GM23248 (cell line): ENCODE measurements at regions not wholly inside any gene's neighbourhood (a gene's known extent, or its start where the extent isn't known, plus 50 kb on each side); places are given as distances from the start of the nearest gene placed in this dataset.

Source experiments
- EZH2 ChIP-seq: fragments of 200-600 bp; sonication (generic); IDR thresholded peaks from 2 replicates; pipeline ENCODE4 v1.6.1; 2018; ENCODE audit warnings: antibody characterized with exemption, mild to moderate bottlenecking; ENCODE audit not compliant: insufficient read depth, poor library complexity, severe bottlenecking
- EZH2phosphoT487 ChIP-seq: fragments of 200-600 bp; sonication (generic); IDR thresholded peaks from 2 replicates; pipeline ENCODE4 v1.6.1; 2018; ENCODE audit warnings: antibody characterized with exemption, moderate library complexity, mild to moderate bottlenecking, low read depth; ENCODE audit not compliant: insufficient read depth

DNA sequence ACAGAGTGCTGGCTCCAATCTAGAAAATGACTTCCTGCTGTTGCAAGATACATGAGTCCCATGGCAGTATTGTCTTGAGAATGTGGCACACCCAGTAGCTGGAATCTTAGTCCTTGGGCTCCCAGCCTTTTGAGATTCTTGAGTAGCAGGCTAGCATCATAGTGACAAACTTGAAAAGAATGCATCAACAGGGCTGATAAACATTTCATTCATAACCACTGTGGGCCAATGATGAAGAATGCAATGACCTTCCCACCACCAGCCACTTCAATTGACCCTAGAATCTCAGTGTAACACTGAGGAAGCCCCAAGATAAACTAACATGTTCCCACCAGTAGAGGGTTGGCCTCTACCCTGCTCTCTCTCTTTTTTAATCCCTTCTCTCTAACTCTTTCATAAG, 329.3 kb downstream of the GBA3 start:
- TF ChIP-seq EZH2 = no peak
- TF ChIP-seq EZH2phosphoT487 = no peak
